GM21723 (cell line): ENCODE measurements at regions not wholly inside any gene's neighbourhood (a gene's known extent, or its start where the extent isn't known, plus 50 kb on each side); places are given as distances from the start of the nearest gene placed in this dataset.

Source experiments
- ATAC-seq: cut with Tn5 transposase; IDR thresholded peaks from one replicate; pipeline ENCODE4 v1.9.1; 2021; ENCODE audit warnings: mild to moderate bottlenecking, moderate library complexity; ENCODE audit not compliant: unreplicated experiment

DNA sequence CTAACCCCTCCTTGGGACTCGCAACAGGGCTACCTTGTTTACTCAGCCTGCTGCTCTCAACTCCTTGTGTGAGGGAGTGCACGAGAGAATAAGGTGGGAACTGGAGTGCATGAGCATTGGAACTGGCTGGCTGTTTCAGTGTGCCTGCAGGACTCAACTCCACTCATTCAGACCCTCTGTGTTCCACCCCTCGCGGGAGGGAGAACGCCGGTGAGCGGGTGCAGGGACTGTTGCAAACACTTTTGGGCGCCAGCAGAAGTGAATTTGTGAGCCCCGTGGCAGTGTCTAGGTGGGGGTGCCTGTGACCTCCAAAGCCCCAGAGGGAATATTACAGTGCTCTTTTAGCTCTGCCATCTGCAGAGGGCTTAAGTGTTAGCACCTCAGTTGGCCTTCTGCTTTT is 1978.3 kb upstream of the PIK3C3 start:
- ATAC-seq, result no peak

DNA sequence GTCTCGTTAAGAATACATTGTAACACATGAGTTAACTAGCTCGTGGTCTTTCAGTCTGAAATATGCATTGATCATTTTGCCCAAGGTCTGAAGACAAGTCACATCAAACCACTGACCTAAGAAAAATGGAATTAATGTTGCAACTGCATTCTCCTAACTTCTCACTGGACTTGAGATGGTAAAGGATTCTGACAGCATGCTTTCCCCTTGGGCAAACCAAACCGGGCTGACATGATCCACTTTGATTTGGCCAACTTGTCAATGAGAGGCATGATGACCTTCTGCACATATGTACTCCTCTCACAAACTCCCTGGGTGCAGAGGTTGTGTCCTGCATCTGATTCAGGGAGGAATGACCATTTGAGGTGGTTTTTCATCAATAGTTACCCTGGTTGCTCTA is 1982.5 kb upstream of the PIK3C3 start:
- ATAC-seq, result no peak

DNA sequence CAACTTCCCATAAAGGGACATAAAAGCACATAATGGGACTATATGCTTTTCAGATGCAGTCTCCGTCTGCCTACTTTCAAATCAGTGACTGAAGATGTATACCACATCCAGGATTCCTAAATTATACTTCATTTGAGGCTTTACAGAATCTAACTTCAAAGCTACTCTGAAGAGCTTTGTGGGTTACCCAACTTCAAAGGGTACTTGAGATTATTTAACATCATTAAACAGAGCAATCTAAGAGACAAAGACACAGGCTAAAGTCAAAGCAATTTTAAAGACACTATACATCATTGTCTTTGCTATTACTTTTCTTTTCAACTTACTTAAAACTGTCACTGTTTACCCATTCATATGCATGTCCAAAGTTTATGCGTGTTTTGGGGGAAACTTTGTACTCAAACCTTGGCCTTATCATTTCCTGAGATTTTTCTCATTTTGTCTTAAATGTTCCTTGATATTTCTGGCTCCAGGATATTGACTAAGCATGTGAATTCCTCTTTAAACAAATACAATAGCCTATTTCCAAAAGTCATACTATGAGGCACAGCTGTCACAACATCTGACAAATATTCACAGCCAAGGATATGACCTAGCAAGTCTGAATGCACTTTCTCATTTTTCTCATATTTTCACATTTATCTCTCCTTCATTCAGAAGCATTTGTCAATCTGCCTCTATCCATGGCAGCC is 1985.1 kb upstream of the PIK3C3 start:
- no peak for ATAC-seq

DNA sequence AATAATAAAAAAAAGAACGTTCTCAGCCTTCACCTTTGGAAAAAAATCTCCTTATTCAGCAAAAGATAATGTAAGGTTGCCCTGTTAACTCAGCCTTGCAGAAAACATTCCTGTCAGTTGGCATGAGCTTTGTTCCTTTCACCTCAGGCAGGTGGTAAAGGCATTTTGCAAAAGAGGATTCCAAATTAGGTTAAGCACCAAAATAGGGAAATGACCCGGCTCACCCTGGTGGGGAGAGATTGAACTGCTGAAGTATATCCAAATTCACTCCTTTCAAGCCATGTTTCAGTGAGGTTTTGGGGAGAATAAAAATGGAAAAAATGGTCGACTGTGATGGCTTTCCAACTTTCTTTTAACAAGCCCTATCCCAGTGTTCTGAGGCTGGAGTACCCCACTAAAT is 1988.8 kb upstream of the PIK3C3 start:
- no peak for ATAC-seq

DNA sequence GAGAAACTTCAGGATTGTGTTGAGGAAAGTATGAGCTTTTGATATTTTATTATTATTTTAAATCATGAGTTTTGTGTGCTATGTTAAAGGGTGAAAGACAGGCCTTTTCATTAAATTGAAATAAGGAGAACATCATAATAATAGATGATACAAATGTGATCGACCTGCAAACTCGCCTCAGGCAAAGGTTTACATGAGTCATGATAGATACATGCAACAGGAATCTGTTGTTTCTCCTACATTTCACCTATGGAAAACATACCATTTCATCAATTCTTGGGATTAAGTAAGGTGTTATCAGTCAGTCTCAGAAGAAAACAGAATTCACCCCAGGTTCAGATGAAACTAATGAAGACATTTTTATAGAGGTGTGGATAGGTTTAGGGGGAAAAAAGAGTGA is 1992.5 kb upstream of the PIK3C3 start:
- ATAC-seq, result no peak

DNA sequence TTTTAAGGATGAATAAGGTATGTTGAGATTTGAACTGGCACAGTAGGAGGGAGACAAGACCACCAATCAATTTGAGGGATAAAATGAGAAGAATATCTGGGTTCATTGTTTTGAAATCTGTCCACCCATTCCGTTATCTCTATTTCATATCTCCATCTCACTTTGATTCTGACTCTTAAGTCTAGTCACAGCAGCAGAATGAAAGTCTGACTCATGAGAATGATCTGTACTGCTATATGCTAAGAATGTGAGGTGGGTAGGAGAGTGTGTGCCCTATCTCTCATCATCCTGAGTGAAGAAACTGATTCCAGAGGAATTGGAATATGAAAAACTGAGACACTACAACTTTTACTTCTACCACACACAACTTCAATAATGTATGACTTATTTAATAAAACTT is 1994.5 kb upstream of the PIK3C3 start:
- no peak for ATAC-seq

DNA sequence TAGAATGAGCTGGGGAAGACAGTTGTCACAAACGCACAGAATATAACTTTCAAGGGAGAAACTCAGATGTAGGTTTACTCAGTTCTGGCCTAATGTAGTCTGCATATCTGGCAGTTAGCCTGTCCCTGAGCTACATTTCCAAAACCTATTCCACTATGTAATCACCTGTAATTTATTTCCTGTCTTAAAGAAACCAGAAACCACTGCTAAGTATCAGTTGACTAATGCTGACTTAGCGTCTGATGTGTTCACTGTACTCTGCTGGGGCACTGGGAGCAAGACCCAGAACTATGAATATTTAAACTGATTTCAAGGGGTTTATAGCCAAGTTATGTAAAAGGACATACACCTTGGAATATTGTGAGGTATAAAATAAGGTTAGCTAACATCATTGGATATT is 1995.2 kb upstream of the PIK3C3 start:
- ATAC-seq, result no peak

DNA sequence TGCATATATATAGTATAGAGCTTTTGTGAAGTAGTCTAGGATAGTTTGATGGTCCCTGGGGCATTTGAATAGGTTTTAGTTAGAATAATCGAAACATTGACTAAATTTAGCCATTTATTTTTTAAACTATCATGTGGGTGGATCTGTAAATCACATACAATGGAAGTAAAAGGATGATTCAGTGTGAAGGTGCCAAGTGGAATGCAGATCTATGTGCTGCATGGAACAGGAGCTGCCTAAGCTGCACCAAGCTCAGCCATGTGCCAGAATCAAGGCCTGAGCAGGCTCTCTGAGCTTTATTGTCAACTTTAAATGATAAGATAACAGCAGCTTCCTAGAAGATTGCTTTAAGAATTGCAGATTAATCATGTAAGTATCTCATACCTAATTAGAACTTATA is 1996.2 kb upstream of the PIK3C3 start:
- no peak for ATAC-seq

DNA sequence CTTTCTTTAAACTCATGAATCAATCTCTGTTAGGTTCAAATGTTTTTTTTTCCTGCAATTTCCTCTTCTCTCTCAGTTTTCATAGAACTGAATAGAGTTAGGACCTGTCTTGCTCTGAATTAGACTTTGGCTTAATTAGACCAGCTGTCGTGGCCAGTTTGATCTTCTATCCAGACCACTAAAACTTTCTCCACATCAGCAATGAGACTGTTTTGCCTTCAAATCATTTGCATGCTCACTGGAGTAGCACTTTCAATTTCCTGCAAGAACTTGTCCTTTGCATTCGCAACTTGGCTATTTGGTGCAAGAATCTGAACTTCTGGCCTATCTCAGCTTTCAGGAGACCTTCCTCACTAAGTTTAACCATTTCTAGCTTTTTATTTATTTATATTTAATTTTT is 2002.2 kb upstream of the PIK3C3 start:
- no peak for ATAC-seq

DNA sequence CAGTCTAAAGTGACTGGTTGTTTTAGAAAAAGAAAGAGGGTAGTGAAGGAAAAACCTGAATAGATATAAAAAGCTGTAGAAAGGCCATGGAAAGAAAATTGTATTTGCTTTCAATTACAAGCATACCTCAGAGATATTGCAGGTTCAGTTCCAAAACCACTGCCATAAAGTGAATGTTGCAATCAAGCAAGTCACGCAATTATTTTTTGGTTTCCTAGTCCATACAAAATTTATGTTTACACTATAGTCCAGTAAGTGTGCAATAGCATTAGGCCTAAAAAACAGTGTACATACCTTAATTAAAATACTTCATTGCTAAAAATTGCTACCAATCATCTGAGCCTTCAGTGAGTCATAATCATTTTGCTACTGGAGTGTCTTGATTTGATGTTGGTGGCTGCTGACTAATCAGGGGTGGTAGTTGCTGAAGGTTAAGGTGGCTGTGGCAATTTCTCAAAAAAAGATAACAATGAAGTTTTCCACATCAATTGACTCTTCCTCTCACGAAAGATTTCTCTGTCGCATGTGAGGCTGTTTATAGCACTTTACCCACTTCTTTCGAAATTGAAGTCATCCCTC is 2003.8 kb upstream of the PIK3C3 start:
- no peak for ATAC-seq

DNA sequence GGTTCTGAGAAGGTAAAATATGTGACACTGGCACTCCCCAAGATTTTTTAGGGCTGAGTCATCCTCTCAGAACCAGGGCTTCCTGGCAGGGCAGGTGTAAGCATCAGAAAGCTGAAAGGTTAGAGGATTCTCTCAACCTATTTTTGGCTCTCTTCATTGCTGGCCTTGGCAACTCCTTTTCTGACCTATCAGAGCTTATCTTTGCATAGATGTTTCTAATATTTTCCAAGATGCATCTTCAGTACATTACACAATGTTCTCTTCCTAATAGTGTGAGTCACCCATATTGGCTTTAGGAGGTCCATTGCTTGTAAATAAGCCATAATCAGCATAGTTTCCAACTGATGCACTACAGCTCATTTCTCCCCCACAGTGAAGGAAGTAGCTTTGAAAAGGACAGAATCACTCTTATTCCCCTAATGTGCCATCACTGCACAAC is 2008.4 kb upstream of the PIK3C3 start:
- no peak for ATAC-seq

DNA sequence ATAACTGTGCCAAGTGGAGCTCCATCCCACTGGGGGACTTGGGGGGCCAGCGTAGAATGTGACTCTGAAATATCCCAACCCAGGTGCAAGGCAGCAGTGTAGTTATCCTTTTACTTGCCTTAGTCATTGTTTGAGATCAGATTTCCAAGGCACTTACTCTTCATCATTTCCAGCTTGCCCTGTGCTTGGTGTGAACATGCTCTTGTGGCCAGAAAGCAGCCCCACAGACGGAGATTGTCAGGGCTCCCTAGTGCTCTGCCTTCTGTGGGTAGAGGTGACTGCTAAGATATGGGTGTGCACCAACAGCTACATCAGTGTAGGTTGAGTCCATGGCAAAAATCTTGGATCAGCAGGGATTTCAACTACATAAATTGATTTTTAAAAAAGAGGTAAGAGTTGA is 2010.0 kb upstream of the PIK3C3 start:
- ATAC-seq, result no peak

DNA sequence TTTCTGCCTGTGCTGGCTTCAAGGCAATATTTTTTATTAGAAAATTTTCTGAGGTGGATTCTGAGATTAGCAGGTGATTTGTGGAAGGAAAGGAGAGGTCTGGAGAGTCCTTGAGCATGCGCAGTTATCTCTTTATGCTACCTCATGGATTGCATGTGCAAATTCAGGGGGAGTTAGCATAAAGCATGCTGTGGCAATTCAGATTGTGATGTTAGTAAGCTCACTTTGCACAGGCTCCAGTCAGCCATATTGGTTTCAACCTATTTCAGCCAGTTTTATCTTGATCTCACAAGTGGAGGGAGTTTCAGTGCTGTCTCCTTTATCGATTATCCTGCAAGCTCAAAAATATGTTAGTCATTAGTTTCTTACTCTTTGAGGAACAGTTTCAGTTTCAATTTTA is 2012.3 kb upstream of the PIK3C3 start:
- no peak for ATAC-seq

DNA sequence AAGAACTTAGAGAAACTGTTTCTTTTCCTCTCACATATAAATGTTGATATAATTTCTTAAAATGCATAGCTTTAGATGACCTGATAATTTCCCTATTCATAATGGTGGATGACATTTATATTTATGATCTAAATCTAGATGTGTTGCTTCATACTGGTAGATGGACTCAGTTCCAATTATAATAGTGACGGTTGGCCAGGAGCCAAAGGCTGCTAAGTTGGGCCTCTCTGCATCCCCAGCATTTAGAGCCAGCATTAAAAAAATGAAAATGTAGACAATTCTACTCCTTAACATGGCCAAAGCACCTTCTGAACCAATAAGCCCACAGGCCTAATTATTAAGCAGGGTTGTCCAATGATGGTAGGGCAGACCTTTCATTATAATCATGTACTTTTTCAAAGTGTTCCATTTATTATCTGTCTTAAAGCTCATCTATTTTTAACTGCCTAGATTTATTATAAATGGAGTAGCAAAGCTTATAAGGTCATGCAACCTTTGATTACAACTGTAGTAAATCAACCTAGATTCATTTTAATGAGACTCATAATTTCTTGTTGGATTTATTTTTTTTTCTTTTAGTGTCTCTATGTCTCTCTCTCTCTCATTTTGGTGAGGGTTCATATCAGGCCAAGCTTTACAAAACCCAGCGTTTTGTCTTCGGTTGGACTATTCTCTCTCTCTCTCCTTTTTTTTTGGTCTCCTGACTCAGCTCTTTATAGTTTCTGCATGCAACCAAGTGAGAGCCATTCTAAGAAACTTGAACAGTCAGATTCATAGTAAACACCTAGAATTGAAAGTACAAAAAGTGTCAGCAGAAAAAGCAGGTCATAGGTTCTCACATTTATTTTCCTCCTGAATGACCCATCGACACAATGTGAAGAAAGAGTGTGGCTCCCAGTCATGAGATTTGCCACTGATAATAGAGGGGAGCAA is 2016.1 kb upstream of the PIK3C3 start:
- no peak for ATAC-seq

DNA sequence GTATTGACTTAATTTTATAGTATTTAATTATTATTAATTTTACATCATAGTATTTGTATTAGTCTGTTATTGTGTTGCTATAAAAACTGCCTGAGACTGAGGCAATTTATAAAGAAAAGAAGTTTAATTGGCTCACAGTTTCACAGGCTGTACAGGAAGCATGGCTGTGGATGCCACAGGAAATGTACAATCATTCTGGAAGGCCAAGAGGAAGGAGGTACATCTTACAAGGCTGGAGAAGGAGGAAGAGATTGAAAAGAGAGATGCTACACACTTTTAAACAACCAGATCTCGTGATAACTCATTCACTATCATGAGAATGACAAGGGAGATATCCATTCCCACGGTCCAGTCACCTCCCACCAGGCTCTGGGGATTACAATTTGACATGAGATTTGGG is 2019.4 kb upstream of the PIK3C3 start:
- ATAC-seq, result no peak

DNA sequence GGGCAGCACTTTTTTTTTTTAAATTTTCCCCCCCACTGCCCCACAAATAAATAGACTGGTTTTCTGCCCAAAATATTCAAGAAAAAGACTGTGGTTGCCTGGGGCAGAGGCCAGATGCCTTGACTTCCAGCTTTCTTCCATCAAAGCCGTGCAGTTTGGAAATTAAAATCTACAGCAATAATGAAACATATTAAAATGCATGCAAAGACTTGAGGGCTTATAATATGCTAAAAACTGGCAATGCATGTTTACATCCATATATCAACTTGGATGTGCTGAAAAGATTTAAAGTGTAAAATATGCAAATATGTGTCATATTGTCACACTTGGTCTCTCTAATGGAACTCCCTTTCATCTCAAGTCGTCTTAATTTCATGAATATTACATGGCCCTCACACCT is 2036.2 kb upstream of the PIK3C3 start:
- ATAC-seq, result no peak

DNA sequence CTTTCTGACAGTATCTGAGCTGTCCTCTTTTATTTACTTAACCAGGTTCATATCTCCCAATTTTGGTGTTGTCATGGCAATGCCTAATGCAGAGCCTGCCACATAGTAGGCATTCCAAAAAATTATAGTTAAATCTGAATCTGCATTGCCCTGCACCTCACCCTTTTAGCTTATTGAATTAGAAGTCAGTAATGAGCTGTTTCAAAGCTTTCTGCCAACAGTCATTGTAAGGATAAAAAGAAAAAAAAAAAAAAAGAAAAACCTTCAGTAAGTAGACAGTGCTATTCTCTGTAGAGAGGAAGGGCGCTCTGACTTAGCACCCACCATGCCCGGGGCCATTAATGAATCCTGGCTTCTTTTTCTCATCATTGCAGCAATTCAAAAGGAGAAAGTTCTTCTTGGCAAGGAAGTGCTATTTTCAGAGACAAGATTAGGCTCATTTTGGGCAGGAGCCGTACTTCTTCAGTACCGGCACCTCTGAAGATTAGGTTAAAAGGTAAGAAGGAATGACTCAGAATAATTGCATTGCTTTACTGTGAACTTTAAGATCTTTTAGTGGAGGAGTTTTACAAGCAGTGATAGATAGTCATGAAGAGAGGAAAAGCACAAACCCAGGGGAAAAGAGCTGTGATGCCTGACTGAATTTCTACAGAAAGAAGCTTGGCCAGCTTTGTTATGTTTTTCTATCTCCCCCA is 2041.2 kb upstream of the PIK3C3 start:
- ATAC-seq, result no peak

DNA sequence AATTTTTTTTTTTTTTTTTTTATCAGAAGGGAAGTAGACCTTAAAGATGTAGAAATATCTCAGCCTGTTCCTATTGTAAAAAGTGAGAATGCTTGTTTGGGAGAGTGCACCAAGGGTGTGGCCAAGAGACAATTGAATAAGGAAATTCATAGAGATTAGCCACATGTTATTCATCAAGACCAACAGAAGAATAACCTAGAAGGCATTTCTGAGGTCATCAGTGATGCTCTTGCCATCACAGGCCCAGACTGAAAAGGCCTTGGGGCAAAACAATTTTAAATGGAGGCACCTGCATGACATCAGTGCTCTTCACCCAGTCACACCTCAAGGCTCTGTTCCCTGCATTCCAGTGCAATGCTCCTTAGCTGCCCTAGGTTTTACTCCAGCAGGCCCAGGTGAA is 2043.3 kb upstream of the PIK3C3 start:
- ATAC-seq, result no peak

DNA sequence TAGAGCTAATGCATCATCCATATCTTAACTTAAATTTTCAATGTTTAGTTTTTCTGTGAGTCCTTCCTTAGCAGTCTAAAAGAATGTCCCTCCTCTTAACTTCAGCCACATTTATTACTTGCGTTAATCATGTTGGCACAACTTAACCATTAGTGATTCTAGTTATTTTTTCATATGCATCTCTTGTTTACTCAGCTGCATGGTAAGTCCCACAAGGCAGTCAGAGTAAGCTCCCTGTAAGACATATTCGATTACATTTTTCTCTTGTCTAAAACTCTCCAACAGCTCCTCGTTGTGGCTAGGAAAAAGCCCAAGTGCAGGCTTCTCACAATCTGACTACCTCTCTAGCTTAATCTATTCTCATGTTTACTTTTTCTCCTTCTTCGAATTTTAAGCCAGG is 2045.3 kb upstream of the PIK3C3 start:
- no peak for ATAC-seq

DNA sequence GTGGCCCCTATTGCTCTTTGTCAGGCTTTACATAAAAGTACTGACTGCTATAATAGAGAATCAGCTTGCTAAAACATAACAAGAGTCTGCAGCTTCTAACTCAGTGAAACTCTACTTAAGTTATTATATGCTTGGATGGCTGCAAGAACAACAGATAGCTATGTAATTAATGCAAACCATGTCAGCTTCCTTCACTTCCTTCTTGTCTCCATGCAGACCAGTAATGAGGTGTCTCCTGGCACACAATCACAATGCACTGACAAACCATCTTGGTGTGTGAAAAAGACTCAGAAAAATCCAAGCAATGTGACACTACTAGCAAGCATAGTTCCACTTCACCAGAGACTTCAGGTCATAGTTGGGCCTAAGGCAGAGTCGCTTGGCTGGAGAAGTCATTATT is 2068.9 kb upstream of the PIK3C3 start:
- ATAC-seq, result no peak

DNA sequence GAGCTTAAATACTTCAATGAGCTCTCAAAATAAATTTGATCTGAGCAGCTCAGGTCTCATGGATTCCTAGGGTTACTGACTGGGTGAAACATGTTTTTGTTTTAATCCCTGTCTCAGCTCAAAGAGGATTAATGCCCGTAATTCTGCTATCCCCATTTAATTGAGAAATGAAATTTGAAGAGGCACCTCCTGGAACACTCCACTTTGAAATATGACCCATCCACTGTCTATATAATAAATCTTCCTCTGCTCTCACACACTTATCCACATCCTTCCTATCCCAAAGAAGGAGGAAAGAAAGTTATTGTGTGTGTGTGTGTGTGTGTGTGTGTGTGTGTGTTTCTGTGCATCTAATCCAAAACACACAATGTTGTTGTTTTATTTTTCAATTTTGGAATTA is 2082.4 kb upstream of the PIK3C3 start:
- ATAC-seq, result no peak
